NOMO-1 treated with dmso at 0.1 percent for 144 hours (cell line): ENCODE measurements at regions not wholly inside any gene's neighbourhood (a gene's known extent, or its start where the extent isn't known, plus 50 kb on each side); places are given as distances from the start of the nearest gene placed in this dataset.

Experiments used
- DNase-seq: peaks from one replicate; lab custom pipeline; 2025; ENCODE audit not compliant: unreplicated experiment; lab: John Stamatoyannopoulos, UW

- DNase-seq, result no peak
Observed at GRCh38 chr20:52279706-52280105, 88.1 kb upstream of the ZFP64 start.

GRCh38 chr20:52275181-52275691 is 83.7 kb upstream of the ZFP64 start:
- no peak for DNase-seq

DNA sequence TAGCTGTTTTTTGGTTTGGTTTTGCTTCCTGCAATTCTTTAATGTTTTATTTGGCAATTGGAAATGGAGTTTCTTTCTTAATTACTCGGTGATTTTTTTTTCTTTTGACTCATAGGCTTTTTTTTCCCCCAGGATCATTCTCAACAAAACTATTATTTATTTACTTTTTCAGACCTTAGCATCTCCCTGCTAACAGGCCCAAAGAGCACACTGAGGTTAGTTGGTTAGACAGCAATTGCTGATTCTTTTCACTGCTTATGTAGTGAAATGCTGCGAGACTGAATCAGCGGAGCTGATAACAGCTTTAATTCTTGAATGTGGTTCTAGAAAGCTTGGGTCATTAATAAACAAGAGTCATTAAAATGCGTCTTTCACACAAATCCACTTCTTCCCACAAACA is 79.1 kb upstream of the ZFP64 start:
- no peak for DNase-seq

DNA sequence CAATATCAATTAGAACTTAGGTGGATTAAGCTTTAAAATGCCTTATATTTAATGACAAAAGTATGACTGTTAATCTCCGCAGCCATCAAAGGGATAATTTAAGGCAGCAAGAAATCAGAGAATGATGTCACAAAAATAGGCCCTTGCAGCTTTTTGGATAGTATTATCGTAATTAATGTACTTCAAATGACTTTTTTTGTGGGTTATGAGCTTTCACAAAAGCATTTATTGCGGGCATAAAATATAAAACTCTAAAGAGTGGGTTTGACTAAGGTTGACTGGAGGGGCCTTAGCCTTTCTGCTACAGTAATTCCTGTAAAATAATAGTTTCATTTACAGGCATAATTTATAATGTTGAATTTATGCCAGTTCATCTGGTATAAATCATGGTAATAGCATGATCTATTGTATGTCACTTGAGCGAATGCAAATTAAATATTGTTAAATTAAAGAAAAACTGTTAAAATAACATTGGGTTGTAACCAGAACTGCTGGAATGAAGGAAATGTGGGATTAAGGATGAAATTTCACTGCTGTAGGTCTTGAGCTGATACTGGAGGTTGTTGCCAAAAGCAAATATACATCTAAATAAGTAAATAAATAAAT is 78.5 kb upstream of the ZFP64 start:
- no peak for DNase-seq

- peak; percentile 85 for DNase-seq
Observed at GRCh38 chr20:52269321-52269720, 77.7 kb upstream of the ZFP64 start.

DNA sequence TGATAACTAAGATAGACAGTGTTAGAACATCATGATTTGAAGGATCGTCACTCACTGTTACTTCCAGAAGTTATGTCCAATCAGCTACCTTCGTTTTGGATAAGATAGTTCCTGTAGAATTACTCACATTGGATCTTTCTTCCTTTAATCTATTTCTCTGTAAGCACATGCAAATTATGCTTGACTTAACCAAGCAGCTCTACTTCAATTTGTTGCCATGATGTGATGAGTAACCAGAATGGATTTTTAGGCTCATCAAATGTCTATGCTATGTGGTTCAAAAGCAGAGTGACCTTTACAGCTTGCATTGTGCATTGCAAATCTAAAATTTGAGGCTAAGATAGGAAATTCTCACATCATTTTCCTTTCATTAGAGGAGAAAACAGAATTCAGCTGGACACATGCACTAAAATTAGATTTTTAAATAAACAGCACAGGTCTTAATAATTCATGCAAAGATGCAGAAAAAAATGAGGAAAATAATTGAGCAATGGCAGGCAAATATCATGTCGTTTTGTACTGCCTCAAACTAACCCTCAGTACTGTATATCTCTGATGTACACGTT is 76.7 kb upstream of the ZFP64 start:
- DNase-seq, result no peak

- no peak for DNase-seq
Observed at GRCh38 chr20:52267418-52267817, 75.8 kb upstream of the ZFP64 start.

DNA sequence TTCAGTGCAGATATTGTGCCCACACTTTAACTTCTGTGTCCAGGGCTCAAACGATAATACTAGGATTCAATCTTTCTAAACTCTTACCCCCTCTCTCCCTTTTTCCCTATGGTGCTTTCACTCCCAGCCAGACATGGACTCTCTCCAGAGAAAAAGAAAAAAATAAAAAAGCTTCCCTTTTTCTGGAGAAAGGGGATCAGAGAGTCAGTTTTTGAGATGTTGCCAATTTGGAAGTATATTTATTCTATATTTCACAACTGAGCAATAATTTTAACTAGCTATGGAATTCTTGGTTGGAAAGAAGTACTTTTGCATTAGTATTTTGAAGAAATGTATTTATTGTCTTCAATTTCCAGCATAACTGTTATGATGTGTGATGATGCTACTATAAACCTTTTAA is 72.2 kb upstream of the ZFP64 start:
- no peak for DNase-seq

DNA sequence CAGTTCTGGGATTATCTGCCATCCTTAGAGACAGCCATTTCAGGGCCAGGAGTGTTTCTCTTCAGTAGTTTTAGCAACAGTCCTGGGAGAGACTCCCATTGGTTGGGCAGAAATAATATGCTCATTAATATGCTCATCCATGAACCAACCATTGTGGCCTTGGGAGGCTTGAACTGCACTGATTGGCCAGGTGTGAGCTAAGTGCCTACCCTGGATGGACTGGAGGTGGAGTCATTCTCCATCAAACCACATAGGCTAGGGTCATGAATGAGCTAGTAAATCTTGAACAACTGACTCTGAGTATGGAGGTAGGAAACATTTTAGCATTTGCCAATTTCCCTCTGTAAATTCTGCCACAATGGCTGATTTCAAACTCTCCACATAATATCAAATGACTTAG is 70.2 kb upstream of the ZFP64 start:
- no peak for DNase-seq

GRCh38 chr20:52259295-52259694 is 67.7 kb upstream of the ZFP64 start:
- DNase-seq, result no peak

DNA sequence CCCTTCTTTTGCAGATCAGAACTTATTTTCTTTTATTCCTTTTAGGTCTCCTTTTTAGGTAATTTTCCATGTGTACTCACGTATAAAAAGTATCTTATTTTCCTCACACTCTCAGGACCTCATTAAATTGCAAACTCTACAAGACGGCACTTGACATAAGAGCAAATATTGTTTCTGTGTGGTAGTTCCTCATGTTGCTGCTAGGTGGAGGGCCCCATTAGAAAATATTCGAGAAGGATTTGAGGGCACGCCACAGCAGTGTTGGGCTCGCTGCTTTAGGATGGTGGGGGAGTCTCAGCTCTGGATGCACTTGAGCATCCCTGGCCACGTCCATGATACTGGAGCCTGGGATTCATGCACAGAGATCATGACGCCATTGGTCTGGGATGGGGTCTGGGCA is 64.9 kb upstream of the ZFP64 start:
- no peak for DNase-seq

DNA sequence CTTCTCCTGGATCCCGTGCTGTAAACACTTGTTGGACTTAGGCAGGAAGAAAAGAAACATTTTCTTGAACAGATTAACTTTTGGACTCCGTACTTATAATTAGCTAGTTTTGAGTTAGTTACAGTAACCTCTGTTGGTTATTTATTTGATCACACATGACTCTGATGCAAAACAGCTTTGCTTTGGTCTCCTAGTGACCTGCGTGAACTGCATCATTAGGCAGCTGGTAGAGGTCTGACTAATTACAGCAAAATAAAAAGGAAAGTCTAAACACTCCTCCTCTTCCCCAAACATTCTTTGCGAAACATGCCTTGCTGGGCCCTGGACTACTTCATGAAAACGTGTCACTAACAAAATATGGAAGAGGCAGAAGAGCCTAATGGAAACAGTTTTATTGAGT is 61.1 kb upstream of the ZFP64 start:
- no peak for DNase-seq

- no peak for DNase-seq
Observed at GRCh38 chr20:52251827-52252226, 60.2 kb upstream of the ZFP64 start.

DNA sequence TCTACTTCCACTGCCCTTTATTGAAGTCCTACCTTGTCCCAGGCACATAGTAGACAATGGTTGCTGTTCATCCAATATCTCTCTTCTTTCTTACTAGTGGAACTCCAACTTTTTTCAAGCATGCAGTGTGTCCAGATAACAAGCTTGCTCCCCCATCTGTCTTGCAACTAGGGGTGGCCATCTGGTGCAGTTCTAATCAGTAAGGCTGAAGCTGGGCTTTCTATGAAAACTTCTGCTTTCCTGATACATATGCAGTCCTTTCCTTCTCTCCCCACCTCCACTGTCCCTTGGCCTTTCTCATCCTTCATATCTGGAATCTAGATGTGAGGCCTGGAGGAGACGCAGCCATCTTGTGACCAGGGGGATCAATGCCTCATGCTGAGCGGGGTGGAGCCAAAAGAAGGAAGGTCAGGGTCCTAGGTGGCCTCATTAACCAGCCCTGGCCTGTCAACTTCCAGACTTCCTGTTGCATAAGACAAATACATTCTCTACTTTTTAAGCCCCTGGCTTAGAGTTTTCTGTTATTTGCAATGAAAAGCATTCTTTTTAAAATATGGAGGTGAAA is 59.6 kb upstream of the ZFP64 start:
- no peak for DNase-seq

- DNase-seq, result no peak
Observed at GRCh38 chr20:52247548-52247947, 56.0 kb upstream of the ZFP64 start.

DNA sequence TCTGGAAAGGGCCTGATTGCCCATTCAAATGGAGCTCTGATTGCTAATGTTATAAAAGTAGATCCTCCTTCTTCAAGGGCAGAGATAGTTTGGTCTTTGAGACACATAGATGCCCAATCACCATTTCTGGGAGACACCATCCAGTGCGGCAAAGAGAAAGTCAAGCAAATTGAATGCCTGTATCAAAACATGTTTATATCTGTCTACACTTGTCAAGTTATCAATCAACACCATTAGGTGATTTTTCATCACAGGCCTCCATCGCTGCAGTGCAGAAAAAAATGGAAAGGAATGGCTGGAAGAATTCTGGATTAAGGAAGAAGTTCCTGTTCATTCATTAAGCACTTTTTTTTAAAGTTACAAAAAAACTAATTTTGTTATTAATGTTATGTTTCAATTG is 54.8 kb upstream of the ZFP64 start:
- no peak for DNase-seq

DNA sequence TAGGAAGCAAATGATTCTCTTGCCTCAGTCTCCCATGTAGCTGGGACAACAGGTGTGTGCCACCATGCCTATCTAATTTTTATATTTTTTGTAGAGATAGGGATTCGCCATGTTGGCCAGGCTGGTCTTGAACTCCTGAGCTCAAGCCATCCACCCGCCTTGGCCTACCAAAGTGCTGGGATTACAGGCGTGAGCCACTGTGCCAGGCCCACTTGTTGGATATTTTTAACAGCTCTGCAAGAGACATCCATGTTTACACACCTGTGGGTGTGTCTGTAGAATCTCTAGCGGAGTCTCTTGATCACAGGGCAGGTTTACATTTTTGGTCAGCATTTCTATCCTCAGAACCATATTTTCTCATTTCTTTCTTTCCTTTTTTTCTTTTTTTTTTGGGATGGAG is 53.1 kb upstream of the ZFP64 start:
- DNase-seq, result no peak

GRCh38 chr20:52242237-52243230 is 51.0 kb upstream of the ZFP64 start:
- DNase-seq, result no peak
